A549 (cell line): ENCODE measurements at regions not wholly inside any gene's neighbourhood (a gene's known extent, or its start where the extent isn't known, plus 50 kb on each side); places are given as distances from the start of the nearest gene placed in this dataset.

ENCODE experiments used
- ATAC-seq, 2 experiments: fragments of 200-7000 bp in 1 of 2; fragments of >200 bp in 1 of 2; cut with Nextera tagmentation in 1 of 2; cut with Tn5 transposase in 1 of 2; 3 replicates each; pipeline versions ENCODE4 v1.8.0 to v1.9.1; 2018 to 2020; ENCODE audit warnings: mild to moderate bottlenecking in 1 of 2, moderate library complexity in 1 of 2
- CTCF ChIA-PET: fragments of 300-600 bp; sonication (Branson Sonifier 250); formaldehyde crosslinking; extraction: SDS; loops from one replicate; lab custom pipeline; 2021; ENCODE audit warnings: antibody characterized with exemption, inconsistent platforms; lab: Yijun Ruan, JAX
- POLR2A ChIA-PET: fragments of 350-600 bp; formaldehyde crosslinking; extraction: SDS; loops from one replicate; lab custom pipeline; 2021; ENCODE audit warnings: antibody characterized with exemption, inconsistent platforms; lab: Yijun Ruan, JAX
- DNase-seq, 2 experiments: peaks; one replicate each; pipeline versions ENCODE4 v3.0.0 to v3.0.0-alpha.2; 2011 to 2016; ENCODE audit warnings: low read depth in 1 of 2, low spot score in 1 of 2
- FAIRE-seq: peaks from 2 replicates; lab custom pipeline; 2011; peaks lifted over from hg19 to GRCh38; lab: Jason Lieb, UNC
- H3K27ac ChIP-seq, 2 experiments: fragments of >200 bp; sonication (Bioruptor Twin); formaldehyde crosslinking; 3 replicates each; pipeline ENCODE4 v1.5.1; 2016 to 2017
- H3K4me1 ChIP-seq: fragments of >200 bp; sonication (Bioruptor Twin); formaldehyde crosslinking; 3 replicates; pipeline ENCODE4 v1.6.1; 2016
- H3K4me2 ChIP-seq: fragments of >200 bp; sonication (Bioruptor Twin); formaldehyde crosslinking; 3 replicates; pipeline ENCODE4 v1.6.1; 2016
- H3K4me3 ChIP-seq: fragments of >200 bp; sonication (Bioruptor Twin); formaldehyde crosslinking; 3 replicates; pipeline ENCODE4 v1.5.1; 2016
- H3K9me3 ChIP-seq: fragments of >200 bp; sonication (Bioruptor Twin); formaldehyde crosslinking; 3 replicates; pipeline ENCODE4 v1.6.1; 2016
- BHLHE40 ChIP-seq: IDR thresholded peaks from 2 replicates; pipeline ENCODE4 v1.6.1; 2012; ENCODE audit warnings: low read depth, low read length, inconsistent platforms
- CEBPB ChIP-seq, 2 experiments: fragments of >200 bp in 1 of 2; sonication (Bioruptor Twin) in 1 of 2; formaldehyde crosslinking in 1 of 2; IDR thresholded peaks; 2 replicates each; pipeline ENCODE4 v1.6.1; 2012 to 2016
- ESRRA ChIP-seq: fragments of 150-350 bp; IDR thresholded peaks from 2 replicates; pipeline ENCODE4 v1.6.1; 2014; ENCODE audit warnings: mild to moderate bottlenecking, low read length, borderline replicate concordance
- FOSL2 ChIP-seq, 2 experiments: fragments of 450-650 bp in 1 of 2; fragments of >200 bp in 1 of 2; sonication (Bioruptor Twin) in 1 of 2; formaldehyde crosslinking; IDR thresholded peaks; 2 replicates each; pipeline versions ENCODE4 v1.5.0 to v1.6.1; 2016 to 2020; ENCODE audit warnings: mild to moderate bottlenecking in 1 of 2, moderate library complexity in 1 of 2
- GATA3 ChIP-seq: IDR thresholded peaks from 2 replicates; pipeline ENCODE4 v1.6.1; 2012; ENCODE audit warnings: borderline replicate concordance
- HDAC2 ChIP-seq: fragments of 200-600 bp; sonication (generic); IDR thresholded peaks from 2 replicates; pipeline ENCODE4 v1.6.1; 2016
- JUNB ChIP-seq: fragments of >200 bp; sonication (Bioruptor Twin); formaldehyde crosslinking; IDR thresholded peaks from 2 replicates; pipeline ENCODE4 v1.6.1; 2016
- MAFK ChIP-seq: fragments of 450-650 bp; IDR thresholded peaks from 2 replicates; pipeline ENCODE4 v1.6.1; 2014; ENCODE audit not compliant: partially characterized antibody
- MYC ChIP-seq: IDR thresholded peaks from 2 replicates; pipeline ENCODE4 v1.6.1; 2012; ENCODE audit warnings: mild to moderate bottlenecking, inconsistent platforms, low read length, improper control_type of control experiment, borderline replicate concordance
- NFE2L2 ChIP-seq: fragments of 150-350 bp; conservative IDR thresholded peaks from 2 replicates; pipeline ENCODE4 v1.6.1; 2014; ENCODE audit warnings: low read length
- NR3C1 ChIP-seq: fragments of >200 bp; sonication (Bioruptor Twin); formaldehyde crosslinking; IDR thresholded peaks from 3 replicates; pipeline ENCODE4 v1.6.1; 2017
- POLR2AphosphoS2 ChIP-seq: conservative IDR thresholded peaks from 2 replicates; pipeline ENCODE4 v1.6.1; 2012; ENCODE audit warnings: low read length, improper control_type of control experiment, inconsistent platforms
- RCOR1 ChIP-seq: fragments of 150-350 bp; IDR thresholded peaks from 2 replicates; pipeline ENCODE4 v1.6.1; 2014; ENCODE audit warnings: antibody characterized with exemption, low read length, low read depth
- SMC3 ChIP-seq: fragments of >200 bp; sonication (Bioruptor Twin); formaldehyde crosslinking; IDR thresholded peaks from 3 replicates; pipeline ENCODE4 v1.6.1; 2018; ENCODE audit warnings: inconsistent platforms
- TFCP2L1 ChIP-seq: fragments of 250-450 bp; sonication (Bioruptor Pico); IDR thresholded peaks from 2 replicates; pipeline ENCODE4 v1.5.0; 2021; ENCODE audit warnings: mild to moderate bottlenecking
- ZSCAN20 ChIP-seq: fragments of 250-450 bp; sonication (Bioruptor Pico); IDR thresholded peaks from 2 replicates; pipeline ENCODE4 v1.8.0; 2022; ENCODE audit warnings: mild to moderate bottlenecking, moderate library complexity
- WGBS: methylation state at CpG from one replicate; pipeline ENCODE4 v1.1.6; 2017; ENCODE audit errors: missing lambda C conversion rate; 5-methylcytosine and 5-hydroxymethylcytosine counted together
- TF ChIP-seq, protein P1 (sequence below): fragments of >200 bp; sonication (Bioruptor Twin); formaldehyde crosslinking; IDR thresholded peaks from 2 replicates; pipeline ENCODE4 v1.6.1; 2016
- TF ChIP-seq, protein P2 (sequence below): fragments of 250-450 bp; sonication (Bioruptor Pico); IDR thresholded peaks from 2 replicates; pipeline ENCODE4 v1.5.0; 2020; ENCODE audit warnings: low read depth, mild to moderate bottlenecking, moderate library complexity
- TF ChIP-seq, protein P3 (sequence below): fragments of >200 bp; sonication (Bioruptor Twin); formaldehyde crosslinking; IDR thresholded peaks from 3 replicates; pipeline ENCODE4 v1.5.1; 2016

DNA sequence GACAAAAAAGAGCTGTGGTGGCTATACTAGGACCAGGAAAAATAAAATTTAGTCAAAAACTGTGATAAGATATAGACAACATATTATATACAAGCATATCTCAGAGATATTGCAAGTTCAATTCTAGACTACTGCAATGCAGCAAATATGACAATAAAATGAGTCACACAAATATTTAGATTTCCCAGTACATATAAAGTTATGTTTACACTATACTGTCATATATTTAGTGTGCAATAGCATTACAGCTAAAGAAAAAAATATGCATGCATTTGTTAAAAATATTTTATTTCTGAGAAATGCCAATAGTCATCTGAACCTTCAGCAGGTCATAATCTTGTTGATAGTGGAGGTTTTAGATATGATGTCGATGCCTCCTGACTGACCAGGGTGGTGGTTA, 72.1 kb downstream of the AKR1C4 start:
- TF ChIP-seq RCOR1 (no peak), HDAC2 (no peak), NR3C1 (no peak), ZSCAN20 (CRISPR knock-in tag) (no peak)
- TF ChIP-seq, protein P1, sequence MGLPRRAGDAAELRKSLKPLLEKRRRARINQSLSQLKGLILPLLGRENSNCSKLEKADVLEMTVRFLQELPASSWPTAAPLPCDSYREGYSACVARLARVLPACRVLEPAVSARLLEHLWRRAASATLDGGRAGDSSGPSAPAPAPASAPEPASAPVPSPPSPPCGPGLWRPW: no peak
- TF ChIP-seq, protein P2, sequence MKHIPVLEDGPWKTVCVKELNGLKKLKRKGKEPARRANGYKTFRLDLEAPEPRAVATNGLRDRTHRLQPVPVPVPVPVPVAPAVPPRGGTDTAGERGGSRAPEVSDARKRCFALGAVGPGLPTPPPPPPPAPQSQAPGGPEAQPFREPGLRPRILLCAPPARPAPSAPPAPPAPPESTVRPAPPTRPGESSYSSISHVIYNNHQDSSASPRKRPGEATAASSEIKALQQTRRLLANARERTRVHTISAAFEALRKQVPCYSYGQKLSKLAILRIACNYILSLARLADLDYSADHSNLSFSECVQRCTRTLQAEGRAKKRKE (CRISPR knock-in tag): no peak
- no peak for DNase-seq
- Histone ChIP-seq H3K4me3 (no peak overlapping the region), H3K4me2 (no peak overlapping the region), H3K4me1 (peaks cover 20% of the 10 kb centered on the region), H3K27ac (no peak overlapping the region), H3K9me3 (peaks cover 23% of the 10 kb centered on the region)
- no peak for ATAC-seq
- ChIA-PET CTCF (no interaction called here), POLR2A (no interaction called here)
- peak; percentile 56 for FAIRE-seq
- 85% methylated on average over 1 of the region's 1 CpG for WGBS

DNA sequence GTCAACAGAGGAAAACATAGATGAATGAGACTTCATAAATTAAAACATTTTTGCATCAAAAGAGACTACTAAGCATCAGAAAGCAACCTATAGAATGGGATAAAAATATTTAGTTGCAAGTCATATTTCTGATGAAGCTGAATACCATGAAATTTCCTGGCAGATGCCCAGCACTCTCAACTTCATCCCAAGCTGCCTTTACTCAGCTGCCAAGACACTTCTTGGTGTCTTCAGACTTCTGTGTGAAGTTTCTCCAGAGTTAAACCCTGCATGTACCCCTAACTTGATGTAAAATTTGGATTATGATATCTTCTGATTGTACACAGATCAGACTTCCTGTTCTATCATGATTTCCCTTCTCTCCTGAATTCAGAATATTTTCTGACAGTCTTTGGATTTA, 73.2 kb downstream of the AKR1C4 start:
- ATAC-seq (no peak), FAIRE-seq (no peak)
- POLR2A ChIA-PET: no interaction called here

DNA sequence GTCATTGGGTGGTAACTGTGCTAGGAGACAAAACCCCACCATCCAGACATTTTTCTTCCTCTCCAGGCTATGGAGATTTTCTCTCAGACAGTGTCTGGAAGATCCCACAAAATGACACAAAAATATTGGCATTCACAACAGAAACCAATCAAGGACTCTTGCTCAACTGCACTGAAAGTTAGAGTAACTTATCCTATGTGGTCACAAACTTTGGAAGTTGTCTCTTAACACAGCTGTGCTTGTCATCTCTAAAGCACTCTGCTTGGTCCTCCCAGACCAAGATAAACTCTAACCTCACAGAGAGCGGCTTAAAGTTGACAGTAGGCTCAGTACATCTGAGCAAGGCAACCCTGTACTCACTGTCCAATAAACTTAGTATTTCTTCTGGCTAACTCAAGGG, 74.9 kb downstream of the AKR1C4 start:
- ChIA-PET POLR2A (no interaction called here), CTCF (interaction anchor here (1.2 to 1.7 kb wide), 2 partner anchors 11 to 25 kb away, joined by 3 to 7 read pairs; no protein-coding TSS in a partner anchor)
- DNase-seq (no peak), ATAC-seq (no peak), FAIRE-seq (no peak)
- 100% methylated on average over 1 of the region's 1 CpG for WGBS
- Histone ChIP-seq H3K9me3 (peaks cover 14% of the 10 kb centered on the region), H3K4me2 (no peak overlapping the region), H3K4me3 (no peak overlapping the region), H3K4me1 (peaks cover 17% of the 10 kb centered on the region), H3K27ac (peak overlapping the region; percentile 51 to 72; a peak in 4 of 6 replicates)
- TF ChIP-seq CEBPB (IDR thresholded peaks at IDR 0.05) (no peak), TFCP2L1 (CRISPR knock-in tag) (no peak), RCOR1 (no peak), POLR2AphosphoS2 (no peak), MYC (no peak)

More for the DNA sequence above, 73.2 kb downstream of the AKR1C4 start:
- CTCF ChIA-PET: interaction anchor here (1.1 to 1.3 kb wide), 2 partner anchors 13 to 420 kb away, joined by 3 to 4 read pairs; no protein-coding TSS in a partner anchor
- H3K4me3 ChIP-seq: no peak overlapping the region
- peaks cover 20% of the 10 kb centered on the region for H3K4me1 ChIP-seq
- no peak for DNase-seq
- peaks cover 23% of the 10 kb centered on the region for H3K9me3 ChIP-seq
- TF ChIP-seq GATA3 (no peak), JUNB (no peak), BHLHE40 (no peak), ESRRA (no peak), SMC3 (no peak)
- H3K27ac ChIP-seq: peak overlapping the region in 1 of 2 experiments; percentile 43; a peak in 1 of 6 replicates
- no peak overlapping the region for H3K4me2 ChIP-seq

DNA sequence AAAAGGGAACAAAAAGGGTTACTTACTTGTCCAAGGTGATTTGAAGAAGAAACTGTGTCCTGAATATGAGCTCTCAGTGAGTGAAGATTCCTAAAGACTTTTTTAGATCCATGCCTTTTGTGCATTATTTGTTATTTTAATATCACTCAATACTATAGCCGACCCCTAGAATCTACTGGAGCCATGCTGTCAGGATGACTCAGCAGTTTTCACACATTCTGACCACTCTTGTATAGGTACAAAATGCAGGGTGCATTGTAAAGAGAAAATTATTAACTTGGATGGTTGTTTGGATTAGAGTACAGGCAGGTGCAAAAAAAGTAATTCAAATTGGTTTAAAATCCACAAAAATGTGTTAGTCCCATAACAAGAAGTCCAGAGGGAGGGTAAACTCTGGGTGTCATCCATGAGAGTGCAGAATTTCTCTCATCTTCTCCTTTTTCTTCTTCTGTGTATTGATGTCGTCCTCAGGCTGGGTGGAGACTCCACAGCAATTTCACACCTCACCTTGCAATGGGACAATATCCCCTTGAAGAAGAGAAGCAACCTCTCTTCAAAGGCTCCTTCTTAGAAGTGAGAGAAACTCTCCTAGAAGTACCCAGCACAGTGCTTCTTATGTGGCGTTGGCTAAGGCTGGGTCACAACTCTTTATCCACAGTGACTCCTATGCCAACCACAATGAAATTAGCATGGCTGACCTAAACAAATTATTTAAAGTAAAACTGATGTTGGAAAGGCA, 75.6 kb downstream of the AKR1C4 start:
- peaks cover 7% of the 10 kb centered on the region; the same call in 2 of the 3 replicates for H3K9me3 ChIP-seq
- DNase-seq (no peak), ATAC-seq (no peak), FAIRE-seq (no peak)
- peak; percentile 99 for TF ChIP-seq NFE2L2
- TF ChIP-seq MAFK: peak; percentile 97
- TF ChIP-seq FOSL2 (IDR thresholded peaks at IDR 0.05): no peak
- 0 out of 2 replicates have a peak, but pooled peaks have one; percentile 20 for TF ChIP-seq FOSL2 (CRISPR knock-in tag; IDR thresholded peaks at IDR 0.05)
- TF ChIP-seq, protein P3, sequence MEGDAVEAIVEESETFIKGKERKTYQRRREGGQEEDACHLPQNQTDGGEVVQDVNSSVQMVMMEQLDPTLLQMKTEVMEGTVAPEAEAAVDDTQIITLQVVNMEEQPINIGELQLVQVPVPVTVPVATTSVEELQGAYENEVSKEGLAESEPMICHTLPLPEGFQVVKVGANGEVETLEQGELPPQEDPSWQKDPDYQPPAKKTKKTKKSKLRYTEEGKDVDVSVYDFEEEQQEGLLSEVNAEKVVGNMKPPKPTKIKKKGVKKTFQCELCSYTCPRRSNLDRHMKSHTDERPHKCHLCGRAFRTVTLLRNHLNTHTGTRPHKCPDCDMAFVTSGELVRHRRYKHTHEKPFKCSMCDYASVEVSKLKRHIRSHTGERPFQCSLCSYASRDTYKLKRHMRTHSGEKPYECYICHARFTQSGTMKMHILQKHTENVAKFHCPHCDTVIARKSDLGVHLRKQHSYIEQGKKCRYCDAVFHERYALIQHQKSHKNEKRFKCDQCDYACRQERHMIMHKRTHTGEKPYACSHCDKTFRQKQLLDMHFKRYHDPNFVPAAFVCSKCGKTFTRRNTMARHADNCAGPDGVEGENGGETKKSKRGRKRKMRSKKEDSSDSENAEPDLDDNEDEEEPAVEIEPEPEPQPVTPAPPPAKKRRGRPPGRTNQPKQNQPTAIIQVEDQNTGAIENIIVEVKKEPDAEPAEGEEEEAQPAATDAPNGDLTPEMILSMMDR: no peak
- peaks cover 17% of the 10 kb centered on the region for H3K4me1 ChIP-seq
- H3K27ac ChIP-seq: peak overlapping the region; percentile 51 to 72; a peak in 5 of 6 replicates
- POLR2A ChIA-PET: no interaction called here
- H3K4me3 ChIP-seq: no peak overlapping the region
- no peak overlapping the region for H3K4me2 ChIP-seq
- CTCF ChIA-PET: interaction anchor here (1.2 to 1.7 kb wide), 2 partner anchors 11 to 24 kb away, joined by 3 to 7 read pairs; no protein-coding TSS in a partner anchor
- WGBS: 90% methylated on average over 3 of the region's 3 CpGs
